NCI-H446 treated with DMSO at 0.1 percent for 48 hours (cell line): ENCODE measurements at regions not wholly inside any gene's neighbourhood (a gene's known extent, or its start where the extent isn't known, plus 50 kb on each side); places are given as distances from the start of the nearest gene placed in this dataset.
"Not testable (repeated sequence)": the region's sequence is repeated elsewhere in the genome, so short reads cannot be mapped to it uniquely, and the experiment has no call there.

Experiments
- DNase-seq: peaks from one replicate; lab custom pipeline; 2025; lab: John Stamatoyannopoulos, UW

DNA sequence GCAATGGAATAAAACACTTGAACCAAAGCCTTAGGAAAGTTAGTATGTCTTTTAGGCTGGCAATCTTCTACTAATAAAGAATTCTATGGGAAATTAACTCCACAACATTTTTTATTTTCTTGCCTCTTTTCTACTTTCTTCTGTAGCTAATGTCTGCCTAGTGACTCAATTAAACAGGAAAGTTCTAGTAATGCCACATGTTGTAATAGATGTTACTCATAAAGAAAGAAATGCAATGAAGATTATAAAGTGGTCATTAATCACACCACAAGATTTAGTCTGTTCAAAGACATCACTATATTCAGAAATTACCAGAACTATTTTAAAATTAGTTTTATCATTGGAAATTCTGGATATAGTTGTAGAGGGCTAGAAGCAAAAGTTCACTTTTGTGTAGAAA, 329.7 kb downstream of the SI start:
- no peak for DNase-seq

DNA sequence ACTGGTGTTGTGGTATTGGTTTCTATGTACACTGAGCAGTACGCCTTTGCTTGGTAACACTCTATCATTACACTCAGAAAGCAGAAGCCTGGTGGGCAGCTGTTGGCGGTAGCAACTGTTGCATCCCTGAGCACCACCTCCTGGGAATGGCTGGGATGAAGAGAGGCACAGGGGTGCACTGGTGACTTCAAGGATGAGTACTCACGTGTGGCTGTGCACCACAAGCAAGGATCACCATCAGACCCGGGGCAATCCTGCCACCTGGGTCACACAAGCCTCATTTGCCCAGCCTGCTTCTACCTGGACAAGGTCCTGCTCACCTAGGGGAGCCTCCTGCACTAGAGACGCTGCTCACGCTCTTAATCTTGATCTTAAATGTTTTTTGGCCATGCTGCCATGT, 336.4 kb downstream of the SI start:
- DNase-seq, result no peak

DNA sequence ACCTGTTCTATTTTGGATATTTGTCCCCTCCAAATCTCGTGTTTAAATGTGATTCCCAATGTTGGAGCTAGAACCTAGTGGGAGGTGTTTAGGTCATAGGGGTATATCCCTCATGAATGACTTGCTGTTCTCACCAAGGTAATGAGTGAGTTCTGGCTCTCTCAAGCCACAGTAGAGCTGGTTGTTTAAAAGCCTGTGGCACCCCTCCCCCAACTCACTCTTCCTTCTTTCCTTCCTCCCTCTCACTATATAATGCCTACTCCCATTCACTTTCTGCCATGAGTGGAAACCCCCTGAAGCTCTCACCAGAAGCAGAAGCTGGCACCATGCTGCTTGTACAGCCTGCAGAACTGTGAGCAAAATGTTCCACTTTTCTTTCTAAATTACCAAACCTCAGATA, 341.1 kb downstream of the SI start:
- DNase-seq, result no peak

DNA sequence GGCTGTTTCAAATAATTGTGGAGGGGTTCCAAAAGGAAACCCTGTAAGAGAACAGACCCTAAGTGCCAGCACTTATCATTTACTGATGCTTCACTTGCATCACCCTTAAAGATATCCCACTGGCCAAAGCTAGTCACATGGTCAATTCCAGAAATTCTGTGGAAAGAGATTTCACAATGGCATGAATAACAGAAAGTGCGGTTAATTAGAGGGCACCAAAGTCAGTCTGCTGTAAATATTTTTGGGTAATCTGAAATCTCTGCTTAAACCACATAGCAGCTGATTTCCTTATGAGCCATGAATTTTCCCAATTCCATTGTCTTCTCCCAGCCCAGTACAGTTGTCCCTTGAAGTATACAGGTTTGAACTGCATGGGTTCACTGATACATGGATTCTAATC, 346.1 kb downstream of the SI start:
- DNase-seq, result no peak

DNA sequence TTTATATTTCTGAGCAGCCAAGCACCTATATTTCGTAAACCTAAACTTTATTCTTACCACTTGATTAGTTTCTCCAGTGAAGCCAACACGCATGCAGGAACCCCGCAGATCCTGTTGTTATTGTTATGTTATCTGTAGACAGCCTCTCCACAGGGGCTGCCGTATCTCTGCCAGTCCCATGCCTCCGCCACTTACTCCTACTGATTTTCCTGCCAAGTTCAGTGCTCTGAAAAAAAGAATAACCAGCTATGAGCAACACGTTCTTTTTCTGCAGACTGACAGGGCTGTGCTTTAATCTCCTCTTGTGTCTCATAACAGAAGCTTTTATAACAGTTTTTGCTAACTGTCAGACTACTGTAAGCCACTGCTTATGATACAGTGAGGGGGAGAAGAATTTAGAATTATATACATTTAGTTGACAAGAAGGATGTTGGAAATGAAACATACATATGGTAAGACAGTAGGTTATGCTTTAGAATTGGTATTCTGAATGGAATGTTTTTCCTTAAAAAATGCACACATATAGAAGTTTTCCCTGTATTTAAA, 347.4 kb downstream of the SI start:
- DNase-seq, result peak; percentile 75

- no peak for DNase-seq
Observed at GRCh38 chr3:164723396-164723795, 354.9 kb downstream of the SI start.

DNA sequence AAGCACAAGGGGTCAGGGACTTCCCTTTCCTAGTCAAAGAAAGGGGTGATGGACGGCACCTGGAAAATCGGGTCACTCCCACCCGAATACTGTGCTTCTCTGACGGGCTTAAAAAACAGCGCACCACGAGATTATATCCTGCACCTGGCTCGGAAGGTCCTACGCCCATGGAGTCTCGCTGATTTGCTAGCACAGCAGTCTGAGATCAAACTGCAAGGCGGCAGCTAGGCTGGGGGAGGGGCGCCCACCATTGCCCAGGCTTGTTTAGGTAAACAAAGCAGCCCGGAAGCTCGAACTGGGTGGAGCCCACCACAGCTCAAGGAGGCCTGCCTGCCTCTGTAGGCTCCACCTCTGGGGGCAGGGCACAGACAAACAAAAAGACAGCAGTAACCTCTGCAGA, 375.5 kb downstream of the SI start:
- not testable (repeated sequence) for DNase-seq

DNA sequence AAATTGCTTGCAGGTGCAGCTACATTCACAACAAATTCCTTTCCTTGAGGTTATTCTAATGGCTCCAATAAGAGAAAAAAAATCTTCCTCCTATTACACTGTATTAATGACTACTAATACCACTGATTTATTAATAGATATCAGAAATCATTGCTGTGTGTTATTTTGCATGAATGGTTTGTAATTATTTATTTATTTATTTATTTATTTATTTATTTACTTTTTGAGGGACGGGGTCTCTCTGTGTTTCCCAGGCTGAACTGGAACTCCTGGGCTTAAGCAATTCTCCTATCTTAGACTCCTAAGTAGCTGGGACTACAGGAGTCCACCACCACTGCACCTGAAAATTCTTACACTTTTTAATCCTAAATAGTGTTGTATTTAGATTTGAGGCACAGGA, 390.4 kb downstream of the SI start:
- DNase-seq, result no peak

- no peak for DNase-seq
Observed at GRCh38 chr3:164687211-164687610, 391.1 kb downstream of the SI start.

DNA sequence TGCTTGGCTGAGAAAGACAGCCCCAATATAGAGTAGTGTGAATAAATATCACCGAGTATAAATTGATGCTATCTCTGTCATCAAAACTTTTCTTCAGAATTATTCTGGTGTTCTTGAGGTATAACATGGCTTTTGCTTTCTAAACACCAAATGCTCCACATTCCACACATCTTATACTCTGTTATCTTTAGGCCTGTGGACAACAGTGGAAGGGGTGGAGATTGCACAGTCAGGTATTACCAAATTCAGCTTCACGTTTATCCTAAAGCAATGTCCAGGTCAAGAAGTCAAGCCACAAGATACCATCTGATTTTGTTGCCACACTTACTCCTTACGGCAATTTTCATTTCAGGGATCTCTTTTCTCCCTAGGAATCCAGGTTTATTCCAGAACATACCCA, 394.8 kb downstream of the SI start:
- no peak for DNase-seq

DNA sequence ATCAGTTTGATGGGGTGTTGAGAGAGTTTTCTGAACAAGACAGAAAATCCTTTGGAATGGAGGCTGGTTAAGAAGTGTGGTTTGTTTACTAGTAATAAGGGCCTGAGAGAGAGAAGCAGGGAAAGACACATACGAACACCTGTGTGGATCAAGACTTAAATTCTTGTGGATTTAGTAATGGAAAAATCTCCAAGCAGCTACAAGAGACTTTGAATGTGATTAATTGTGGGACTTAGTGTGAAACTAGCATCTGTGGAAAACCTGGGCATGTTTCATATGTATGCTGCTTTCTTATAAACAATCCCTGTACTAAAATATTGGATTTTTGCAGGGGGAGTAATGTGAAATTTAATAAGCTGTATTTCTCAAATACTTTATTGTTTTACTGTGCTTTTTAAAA, 399.1 kb downstream of the SI start:
- no peak for DNase-seq

- DNase-seq, result no peak
Observed at GRCh38 chr3:164677317-164677716, 401.0 kb downstream of the SI start.

DNA sequence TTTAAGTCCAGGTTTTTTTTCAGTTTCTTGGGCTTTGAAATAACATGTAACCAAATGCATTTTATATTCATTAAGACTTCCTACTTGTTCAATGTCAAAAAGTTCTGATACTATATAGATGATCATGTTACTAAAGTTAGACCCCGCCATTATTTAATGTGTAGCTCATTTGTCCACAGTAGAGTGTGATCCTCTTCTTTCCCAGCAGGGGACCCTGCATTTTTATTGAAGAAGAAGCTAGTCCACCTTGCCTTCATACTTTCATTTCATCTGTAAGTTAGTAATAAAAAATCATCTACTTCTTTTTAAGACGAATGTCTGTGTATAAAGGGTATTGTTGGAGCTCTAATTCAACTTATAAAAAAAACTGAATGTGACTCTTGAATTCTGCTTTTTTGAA, 404.6 kb downstream of the SI start:
- no peak for DNase-seq

- peak; percentile 51 for DNase-seq
Observed at GRCh38 chr3:164658125-164658524, 420.2 kb downstream of the SI start.

DNA sequence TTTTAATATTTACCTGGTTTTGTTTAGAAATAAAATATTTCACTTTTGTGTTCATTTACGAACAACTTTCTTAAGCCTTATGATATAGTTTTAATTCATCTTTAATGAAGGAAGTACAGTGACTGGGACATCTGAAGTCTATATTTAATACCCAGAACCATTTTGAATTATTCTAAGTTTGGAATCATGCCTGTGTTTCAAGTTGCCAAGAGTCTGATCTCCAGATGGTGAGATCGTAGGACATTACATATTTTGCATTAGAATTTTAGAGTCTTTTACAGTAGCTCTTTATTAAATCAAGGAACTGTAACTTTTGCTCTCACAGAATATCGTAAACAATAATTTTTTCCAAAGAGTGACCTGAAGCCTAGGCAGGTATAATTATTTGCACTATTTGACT, 420.7 kb downstream of the SI start:
- DNase-seq, result peak; percentile 64

GRCh38 chr3:164655462-164655861, 422.8 kb downstream of the SI start:
- no peak for DNase-seq

DNA sequence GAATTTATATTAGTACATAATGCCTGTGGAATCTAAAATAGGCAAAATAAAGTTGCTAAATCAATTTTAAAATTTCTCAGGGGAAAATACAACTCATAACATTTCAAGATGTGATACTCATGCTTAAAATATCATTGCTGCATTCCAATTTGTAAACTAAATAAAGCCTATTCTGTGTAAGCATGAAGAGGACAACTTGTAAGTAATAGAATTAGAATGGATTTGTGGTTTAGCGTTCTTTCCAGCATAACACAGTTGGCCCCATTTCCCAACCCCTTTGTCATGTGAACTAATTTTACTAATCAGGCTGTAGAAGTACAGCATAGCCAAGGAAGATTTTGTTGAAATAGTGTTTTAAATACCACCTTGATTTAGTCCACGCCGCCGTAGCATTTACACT, 437.2 kb downstream of the SI start:
- DNase-seq, result no peak

DNA sequence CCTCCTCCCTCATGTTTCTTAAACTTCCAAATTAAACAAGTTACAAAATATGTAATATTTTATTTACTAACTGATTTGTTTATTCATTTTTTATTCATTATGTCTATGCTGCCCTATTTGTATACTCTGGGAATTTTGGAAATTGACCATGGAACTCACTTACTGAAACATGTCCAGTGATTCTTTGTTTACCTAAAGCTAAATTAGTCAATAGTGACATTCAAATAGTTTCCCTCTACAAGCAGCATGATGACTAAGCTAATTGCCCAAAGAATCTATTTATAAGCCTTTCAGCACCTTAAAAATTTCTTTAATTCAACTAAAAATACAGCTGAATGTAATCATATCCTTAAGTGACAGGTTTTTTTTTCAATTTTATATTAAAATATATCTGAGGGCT, 437.7 kb downstream of the SI start:
- no peak for DNase-seq

- DNase-seq, result no peak
Observed at GRCh38 chr3:164620956-164621355, 457.3 kb downstream of the SI start.

- no peak for DNase-seq
Observed at GRCh38 chr3:164620423-164620822, 457.9 kb downstream of the SI start.

- no peak for DNase-seq
Observed at GRCh38 chr3:164612751-164613150, 465.5 kb downstream of the SI start.

DNA sequence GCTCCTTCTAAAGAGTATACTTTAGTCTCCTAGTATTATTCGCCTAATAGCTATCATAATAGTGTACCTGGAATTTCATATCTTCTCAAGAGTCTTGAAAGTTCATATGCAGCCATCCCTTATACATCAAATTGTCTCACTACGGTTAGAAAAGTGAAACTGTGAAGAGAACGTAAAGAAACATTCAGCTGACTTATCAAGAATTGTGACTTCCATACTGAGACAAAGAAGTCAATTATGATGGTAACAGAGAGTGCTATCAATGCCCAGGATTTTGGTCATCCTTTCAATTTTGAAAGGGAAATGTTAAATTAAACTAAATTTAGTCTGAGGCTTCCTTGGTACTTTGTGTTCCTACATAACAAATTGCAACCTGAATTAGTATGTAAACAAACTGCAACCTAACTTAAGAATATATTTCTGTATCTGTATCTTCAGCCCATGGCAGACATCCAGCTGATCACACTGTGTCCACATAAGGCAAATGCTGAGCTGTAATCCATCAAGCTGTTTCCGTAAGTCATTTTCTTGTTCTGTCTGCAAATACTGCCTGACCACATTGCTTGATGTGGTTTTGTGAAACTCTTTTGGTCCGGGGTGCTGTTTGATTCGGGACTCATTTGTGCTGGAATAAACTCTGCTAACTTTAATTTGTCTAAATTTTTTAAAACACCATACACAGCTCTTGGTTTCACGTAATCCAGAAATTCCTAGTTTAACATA, 469.6 kb downstream of the SI start:
- DNase-seq, result peak; percentile 16

DNA sequence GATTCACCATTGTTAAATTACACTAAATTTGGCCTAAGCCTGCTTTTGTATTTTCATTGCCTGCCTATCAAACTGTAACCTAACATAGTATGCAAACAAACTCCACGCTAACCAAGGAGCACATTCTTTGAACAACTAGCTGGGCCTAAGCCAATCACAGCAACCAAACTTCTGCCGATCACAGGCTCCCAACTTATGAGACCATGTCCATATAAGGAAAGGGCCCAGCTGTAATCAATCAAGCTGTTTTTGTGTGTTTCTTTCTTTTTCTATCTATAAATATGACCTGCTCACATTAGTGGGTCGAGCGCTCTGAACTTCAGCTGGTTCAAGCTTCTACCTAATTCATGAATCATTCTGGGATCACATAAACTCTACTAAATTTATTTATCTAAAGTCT, 473.6 kb downstream of the SI start:
- DNase-seq, result no peak

DNA sequence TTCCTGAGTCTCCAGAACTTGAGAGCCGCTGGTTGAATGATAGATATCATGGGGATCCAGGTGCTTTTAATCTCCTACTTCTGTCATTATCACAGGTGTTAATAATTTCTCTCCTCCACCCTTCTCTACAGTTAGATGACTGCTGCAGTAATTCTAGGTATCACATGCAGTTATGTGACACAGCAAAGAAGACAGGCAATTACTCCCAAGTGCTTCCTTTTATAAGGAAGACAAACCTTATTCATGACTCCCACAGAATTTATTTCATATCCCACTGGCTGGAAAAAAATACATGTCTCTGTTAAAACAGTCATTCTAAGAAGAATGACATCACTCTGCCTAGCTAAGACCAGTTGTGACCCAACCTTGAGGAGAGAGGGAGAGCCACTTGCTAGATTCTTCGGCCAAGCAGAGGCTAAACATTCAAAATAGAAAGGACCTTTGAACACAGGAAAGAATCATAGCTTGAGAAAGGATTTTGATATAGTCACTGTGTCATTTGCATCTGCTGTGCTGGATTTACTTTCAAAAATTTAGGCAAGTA, 500.6 kb downstream of the SI start:
- DNase-seq, result no peak
